ENCODE measurements at regions not wholly inside any gene's neighbourhood (a gene's known extent, or its start where the extent isn't known, plus 50 kb on each side); places are given as distances from the start of the nearest gene placed in this dataset.
A peak's percentile ranks its signal among the peaks of the same experiment; 100 is the strongest.

DNA sequence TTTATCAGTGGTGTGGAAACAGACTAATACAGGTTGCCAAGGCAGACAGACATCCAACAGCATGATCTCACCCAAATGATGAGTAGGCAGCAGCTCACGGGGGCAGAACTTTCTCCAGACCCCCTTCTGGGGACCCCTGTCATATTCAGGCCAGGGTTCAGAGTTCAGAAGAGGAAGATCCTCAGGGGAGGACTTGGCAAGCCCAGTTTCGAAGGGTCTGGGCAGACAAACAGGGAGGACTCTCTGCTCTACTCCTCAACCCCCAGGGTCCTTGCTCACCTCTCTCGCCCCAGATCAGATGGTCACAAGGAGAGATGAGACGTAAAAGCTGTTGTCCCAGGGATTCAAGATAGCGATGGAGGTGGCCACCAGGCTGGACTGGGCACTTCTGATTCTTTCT is 215.1 kb upstream of the MVB12B start:
- no peaks in the 10 kb centered on the region for H3K4me1 ChIP-seq
- H3K4me3 ChIP-seq: no peak overlapping the region
- no peak for ATAC-seq
- no peak overlapping the region for H3K27ac ChIP-seq
- H3K27me3 ChIP-seq: peaks cover 0 to 11% (median 0%) of the 10 kb centered on the region in 9 donors
- no peaks in the 10 kb centered on the region for H3K9me3 ChIP-seq
- intact Hi-C loops (cut with DNase I): no loop called here
- WGBS, 4 donors: 62 to 82% (median 79%) methylated on average over 2 to 5 of the region's 5 CpGs
- no peak for TF ChIP-seq POLR2A (IDR thresholded peaks at IDR 0.05)
- DNase-seq: no peak
- no peaks in the 10 kb centered on the region for H3K36me3 ChIP-seq

- H3K27ac ChIP-seq: no peak overlapping the region
- no peaks in the 10 kb centered on the region for H3K9me3 ChIP-seq
- no peak overlapping the region for H3K4me3 ChIP-seq
- no peak for TF ChIP-seq CTCF (IDR thresholded peaks at IDR 0.05)
- TF ChIP-seq POLR2A (IDR thresholded peaks at IDR 0.05): no peak
- ATAC-seq: no peak
- no peak for DNase-seq
- no peaks in the 10 kb centered on the region for H3K4me1 ChIP-seq
- peaks cover 0 to 11% (median 0%) of the 10 kb centered on the region in 9 donors for H3K27me3 ChIP-seq
- intact Hi-C loops (cut with DNase I): no loop called here
- no peaks in the 10 kb centered on the region for H3K36me3 ChIP-seq
- 77 to 83% (median 79%) methylated on average over 11 of the region's 11 CpGs for WGBS, 4 donors
Observed at GRCh38 chr9:126112135-126112720, 214.4 kb upstream of the MVB12B start.

DNA sequence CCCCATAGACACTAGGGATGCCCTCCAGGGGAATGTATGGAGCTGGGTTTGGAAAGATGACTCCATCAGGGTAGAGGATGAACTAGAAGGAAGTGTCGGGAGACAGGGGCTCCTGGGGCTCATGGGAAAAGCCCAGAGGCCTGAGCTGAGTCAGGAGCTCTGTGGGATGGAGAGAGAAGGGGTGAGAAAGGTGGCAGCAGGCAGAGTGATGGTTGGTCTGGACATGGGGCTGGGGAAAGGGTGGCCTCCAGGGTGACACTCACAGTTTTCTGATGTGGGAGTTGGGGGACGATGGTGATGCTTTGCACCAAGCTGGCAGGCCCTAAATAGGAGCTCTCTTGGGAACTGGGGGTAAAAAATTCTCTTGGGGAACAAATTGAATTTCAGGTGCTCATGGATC is 213.5 kb upstream of the MVB12B start:
- Histone ChIP-seq H3K27me3 (peaks cover 0 to 11% (median 0%) of the 10 kb centered on the region in 9 donors), H3K4me3 (no peak overlapping the region), H3K9me3 (no peaks in the 10 kb centered on the region), H3K36me3 (no peaks in the 10 kb centered on the region), H3K27ac (no peak overlapping the region), H3K4me1 (no peaks in the 10 kb centered on the region)
- ATAC-seq (no peak), DNase-seq (no peak)
- WGBS, 4 donors: 62 to 86% (median 78%) methylated on average over 2 of the region's 2 CpGs
- intact Hi-C loops (cut with DNase I): no loop called here
- no peak for TF ChIP-seq CTCF (IDR thresholded peaks at IDR 0.05)
- no peak for TF ChIP-seq POLR2A (IDR thresholded peaks at IDR 0.05)

GRCh38 chr9:126113756-126114408 is 212.7 kb upstream of the MVB12B start:
- H3K9me3 ChIP-seq: no peaks in the 10 kb centered on the region
- ATAC-seq (no peak), DNase-seq (peak in 1 of 5 donors; percentile 1)
- WGBS, 4 donors: 73 to 81% (median 79%) methylated on average over 17 of the region's 17 CpGs
- no peaks in the 10 kb centered on the region for H3K36me3 ChIP-seq
- TF ChIP-seq POLR2A (IDR thresholded peaks at IDR 0.05): no peak
- TF ChIP-seq CTCF (IDR thresholded peaks at IDR 0.05): no peak
- intact Hi-C loops (cut with DNase I): no loop called here
- H3K27ac ChIP-seq: no peak overlapping the region
- peaks cover 0 to 8% (median 0%) of the 10 kb centered on the region in 9 donors for H3K27me3 ChIP-seq
- no peak overlapping the region for H3K4me3 ChIP-seq
- no peaks in the 10 kb centered on the region for H3K4me1 ChIP-seq

DNA sequence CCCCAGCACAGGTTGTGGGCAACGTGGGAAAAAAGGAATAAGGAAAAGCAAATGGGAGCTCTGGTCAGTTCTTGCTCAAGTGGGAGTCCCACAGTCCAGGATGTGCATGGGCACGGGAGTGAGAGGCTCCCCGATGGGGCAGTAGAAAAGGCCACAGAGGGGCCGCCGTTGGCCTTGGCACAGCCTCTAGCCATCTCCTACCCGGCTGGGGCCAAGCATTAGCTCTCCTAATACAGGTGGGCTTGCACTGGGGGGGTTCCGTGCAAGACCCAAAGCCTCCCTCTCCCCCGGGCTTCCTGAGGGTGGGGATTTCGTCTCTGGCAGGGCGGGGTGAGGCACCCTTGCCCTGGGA is 212.2 kb upstream of the MVB12B start:
- H3K27me3 ChIP-seq: peaks cover 0 to 6% (median 0%) of the 10 kb centered on the region in 9 donors
- no peak overlapping the region for H3K4me3 ChIP-seq
- no peak for TF ChIP-seq POLR2A (IDR thresholded peaks at IDR 0.05)
- TF ChIP-seq CTCF (IDR thresholded peaks at IDR 0.05): no peak
- DNase-seq (no peak), ATAC-seq (no peak)
- intact Hi-C loops (cut with DNase I): no loop called here
- no peak overlapping the region for H3K27ac ChIP-seq
- WGBS, 4 donors: 63 to 75% (median 69%) methylated on average over 10 of the region's 10 CpGs
- H3K9me3 ChIP-seq: no peaks in the 10 kb centered on the region
- H3K36me3 ChIP-seq: no peaks in the 10 kb centered on the region
- H3K4me1 ChIP-seq: no peaks in the 10 kb centered on the region
